Keratinocyte (primary cell): ENCODE measurements at regions not wholly inside any gene's neighbourhood (a gene's known extent, or its start where the extent isn't known, plus 50 kb on each side); places are given as distances from the start of the nearest gene placed in this dataset.

Experiments
- CTCF ChIP-seq, 3 experiments: IDR thresholded peaks in 1 of 3; conservative IDR thresholded peaks in 1 of 3; optimal IDR thresholded peaks in 1 of 3; 2 replicates in 2 of 3; 3 replicates in 1 of 3; pipeline versions ENCODE3 to v1.5.1; 2011; ENCODE audit warnings: low read length in 3 of 3, mild to moderate bottlenecking in 3 of 3, moderate library complexity in 2 of 3, control low read depth in 1 of 3, inconsistent platforms in 1 of 3; ENCODE audit not compliant: insufficient read depth in 2 of 3; ENCODE audit errors: extremely low read depth in 1 of 3
- EZH2 ChIP-seq: IDR thresholded peaks from one replicate; pipeline ENCODE4 v1.6.1; 2012; ENCODE audit warnings: inconsistent platforms, mild to moderate bottlenecking, low read length, moderate library complexity

GRCh38 chr13:72537782-72538181, 189.6 kb downstream of the MZT1 start:
- no peak for TF ChIP-seq CTCF (optimal IDR thresholded peaks at IDR 0.05 in 1 of 3, IDR thresholded peaks at IDR 0.05 in 1 of 3, conservative IDR thresholded peaks at IDR 0.05 in 1 of 3; ENCODE audit: extremely low read depth in 1 of 3, insufficient read depth in 2 of 3, low read length in 3 of 3)
- TF ChIP-seq EZH2 = no peak
